ENCODE measurements at regions not wholly inside any gene's neighbourhood (a gene's known extent, or its start where the extent isn't known, plus 50 kb on each side); places are given as distances from the start of the nearest gene placed in this dataset.

- no peak for DNase-seq
Measured at GRCh38 chr2:15107137-15107536, 454.0 kb downstream of the NBAS start.

DNA sequence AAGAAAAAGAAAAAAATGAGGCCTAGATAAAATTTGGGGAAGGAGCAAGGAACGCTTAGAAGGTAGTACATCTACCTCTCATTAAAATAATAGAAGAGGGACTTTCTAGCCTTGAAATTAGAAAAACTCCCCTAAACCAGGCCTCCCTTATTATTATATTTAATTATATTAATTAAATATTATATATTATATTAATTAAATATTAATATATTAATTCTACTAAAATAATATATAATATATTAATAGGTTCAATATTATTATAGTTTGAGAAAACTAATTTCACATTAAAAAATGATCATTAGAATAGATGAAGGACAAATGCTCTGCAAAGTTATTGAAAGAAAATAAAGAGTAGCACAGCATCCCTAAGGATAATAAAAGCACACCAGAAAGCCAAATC lies 449.4 kb downstream of the NBAS start:
- DNase-seq, result no peak

- no peak for DNase-seq
Measured at GRCh38 chr2:15112216-15112615, 448.9 kb downstream of the NBAS start.

DNA sequence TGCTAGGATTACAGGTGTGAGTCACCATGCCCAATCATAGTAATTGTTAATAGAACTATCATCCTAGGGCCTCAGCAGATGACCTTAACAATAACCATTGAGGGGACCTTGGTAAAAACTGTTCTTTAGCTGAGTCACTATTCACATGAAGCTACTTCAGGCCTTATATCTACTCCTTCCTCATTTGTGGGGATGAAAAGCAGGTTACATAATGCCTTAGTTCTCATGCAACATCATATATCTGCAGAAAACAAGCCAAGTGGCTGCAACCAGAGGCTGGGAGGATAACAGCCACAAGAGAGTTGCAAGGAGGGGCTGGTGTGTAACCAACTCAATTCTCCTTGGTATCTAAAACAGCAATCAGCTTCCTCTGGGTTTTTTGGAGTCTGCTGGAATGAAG lies 445.4 kb downstream of the NBAS start:
- DNase-seq, result no peak

DNA sequence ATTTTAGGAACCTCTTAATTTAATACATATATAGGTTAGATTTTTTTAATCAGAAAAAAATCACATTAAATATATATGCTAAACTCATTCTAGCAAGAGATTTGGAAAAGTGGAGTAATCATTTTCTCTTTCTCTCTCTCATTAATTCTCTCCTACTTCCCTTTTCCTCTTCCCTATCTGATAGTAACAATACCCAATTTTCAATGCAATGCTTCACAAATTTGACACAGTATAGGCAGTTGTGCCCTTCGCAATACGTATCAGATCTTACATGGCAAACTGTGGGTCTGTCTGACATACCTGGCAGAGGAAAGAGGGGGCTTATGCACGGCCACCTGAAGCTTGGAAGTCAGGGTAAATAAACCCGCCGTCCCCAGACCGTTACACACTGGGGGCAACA lies 444.3 kb downstream of the NBAS start:
- DNase-seq, result no peak

Data from SHP77 (cell line).